ENCODE measurements at regions not wholly inside any gene's neighbourhood (a gene's known extent, or its start where the extent isn't known, plus 50 kb on each side); places are given as distances from the start of the nearest gene placed in this dataset.
"Not testable (repeated sequence)": the region's sequence is repeated elsewhere in the genome, so short reads cannot be mapped to it uniquely, and the experiment has no call there.

- H3K27ac ChIP-seq: no peak overlapping the region
- no peak for DNase-seq (ENCODE audit: low spot score)
- no peak for TF ChIP-seq CTCF (IDR thresholded peaks at IDR 0.05)
- no peak overlapping the region for H3K4me3 ChIP-seq
Observed at GRCh38 chr10:107970512-107970911, 806.0 kb upstream of the SORCS1 start.

GRCh38 chr10:107969936-107970335 is 805.4 kb upstream of the SORCS1 start:
- no peak for TF ChIP-seq CTCF (IDR thresholded peaks at IDR 0.05)
- H3K4me3 ChIP-seq: no peak overlapping the region
- no peak overlapping the region for H3K27ac ChIP-seq
- no peak for DNase-seq (ENCODE audit: low spot score)

- no peak for TF ChIP-seq CTCF (IDR thresholded peaks at IDR 0.05)
- DNase-seq (ENCODE audit: low spot score): no peak
- no peak overlapping the region for H3K4me3 ChIP-seq
- no peak overlapping the region for H3K27ac ChIP-seq
Observed at GRCh38 chr10:107966826-107967225, 802.3 kb upstream of the SORCS1 start.

- no peak overlapping the region for H3K4me3 ChIP-seq
- no peak for TF ChIP-seq CTCF (IDR thresholded peaks at IDR 0.05)
- H3K27ac ChIP-seq: no peak overlapping the region
- DNase-seq (ENCODE audit: low spot score): no peak
Observed at GRCh38 chr10:107952649-107953556, 788.4 kb upstream of the SORCS1 start.

- H3K27ac ChIP-seq; DNase-seq (ENCODE audit: low spot score); H3K4me3 ChIP-seq: not testable (repeated sequence)
Observed at GRCh38 chr10:107950411-107951062, 786.0 kb upstream of the SORCS1 start.

GRCh38 chr10:107942826-107943225 is 778.3 kb upstream of the SORCS1 start:
- no peak for DNase-seq (ENCODE audit: low spot score)
- no peak overlapping the region for H3K4me3 ChIP-seq
- no peak overlapping the region for H3K27ac ChIP-seq
- TF ChIP-seq CTCF (IDR thresholded peaks at IDR 0.05): no peak

- no peak overlapping the region for H3K4me3 ChIP-seq
- TF ChIP-seq CTCF (IDR thresholded peaks at IDR 0.05): no peak
- no peak overlapping the region for H3K27ac ChIP-seq
- no peak for DNase-seq (ENCODE audit: low spot score)
Observed at GRCh38 chr10:107933076-107933475, 768.6 kb upstream of the SORCS1 start.
